Esophagus muscularis mucosa (tissue), 4 donors: ENCODE measurements at regions not wholly inside any gene's neighbourhood (a gene's known extent, or its start where the extent isn't known, plus 50 kb on each side); places are given as distances from the start of the nearest gene placed in this dataset.

ENCODE experiments used
- DNase-seq: peaks from one replicate; pipeline ENCODE4 v3.0.0-alpha.2; 2017; ENCODE audit errors: extremely low spot score
- H3K27ac ChIP-seq, 4 donors: fragments of 200-600 bp; sonication (generic); replicated peaks in 1 of 4; 1 replicate in 3 of 4; 2 replicates in 1 of 4; pipeline ENCODE4 v1.5.1; 2016 to 2019; ENCODE audit warnings: mild to moderate bottlenecking in 1 of 4
- H3K27me3 ChIP-seq, 4 donors: fragments of 200-600 bp; sonication (generic); one replicate each; pipeline versions ENCODE4 v1.5.1 to v1.6.0; 2016 to 2019
- H3K36me3 ChIP-seq, 4 donors: fragments of 200-600 bp; sonication (generic); one replicate each; pipeline ENCODE4 v1.5.1; 2016 to 2019
- H3K4me1 ChIP-seq, 4 donors: fragments of 200-600 bp; sonication (generic); one replicate each; pipeline ENCODE4 v1.5.1; 2016 to 2019
- H3K4me3 ChIP-seq, 4 donors: fragments of 200-600 bp; sonication (generic); 1 replicate in 2 of 4; 2 replicates in 2 of 4; pipeline ENCODE4 v1.5.1; 2016 to 2019; ENCODE audit warnings: mild to moderate bottlenecking in 4 of 4, moderate library complexity in 1 of 4
- H3K9me3 ChIP-seq, 4 donors: fragments of 200-600 bp; sonication (generic); 1 replicate in 3 of 4; 2 replicates in 1 of 4; pipeline ENCODE4 v1.5.1; 2016 to 2019
- EP300 ChIP-seq: sonication (generic); formaldehyde crosslinking; IDR thresholded peaks from one replicate; pipeline ENCODE4 v1.6.1; 2017; ENCODE audit warnings: antibody characterized with exemption
- POLR2A ChIP-seq: fragments of 450-650 bp; IDR thresholded peaks from one replicate; pipeline ENCODE4 v1.6.1; 2017; ENCODE audit warnings: antibody characterized with exemption, moderate library complexity, mild to moderate bottlenecking, low read depth
- POLR2AphosphoS5 ChIP-seq, 2 donors: sonication (generic); formaldehyde crosslinking; IDR thresholded peaks; one replicate each; pipeline ENCODE4 v1.6.1; 2017; ENCODE audit warnings: antibody characterized with exemption in 2 of 2
- WGBS: methylation state at CpG from one replicate; pipeline ENCODE4 v1.1.5; 2018; 5-methylcytosine and 5-hydroxymethylcytosine counted together
- intact Hi-C: fragments of 100-400 bp; cut with DNase I; formaldehyde crosslinking; loops from one replicate; pipeline ENCODE4 v1.15.1; 2023
- TF ChIP-seq, protein P1 (sequence below), 3 experiments: fragments of 200-600 bp in 2 of 3; fragments of 450-650 bp in 1 of 3; sonication (generic) in 2 of 3; IDR thresholded peaks; one replicate each; pipeline ENCODE4 v1.5.1; 2017 to 2019; ENCODE audit warnings: antibody characterized with exemption in 3 of 3, mild to moderate bottlenecking in 2 of 3, moderate library complexity in 1 of 3

DNA sequence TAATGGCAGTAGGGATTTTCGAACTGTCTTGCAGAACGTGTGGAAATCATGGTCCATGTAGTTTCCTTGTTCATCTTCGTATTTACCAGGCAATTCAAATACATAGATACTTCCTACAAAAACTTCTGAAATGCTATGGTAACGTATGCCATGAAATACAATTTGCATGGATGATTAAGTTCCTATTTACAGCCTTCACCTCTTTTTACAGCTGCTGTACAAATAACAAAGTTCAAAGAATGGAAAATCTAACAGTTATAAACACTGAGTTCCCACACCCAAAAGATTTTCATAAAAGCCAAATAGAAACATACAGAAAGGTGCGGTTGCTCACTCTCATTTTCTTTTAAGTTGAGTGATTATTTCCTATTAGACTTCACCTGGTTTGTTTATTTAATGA lies 115.8 kb upstream of the TNFSF11 start:
- Histone ChIP-seq H3K36me3 (no peaks in the 10 kb centered on the region), H3K4me3 (no peak overlapping the region), H3K9me3 (peaks cover 0 to 12% (median 0%) of the 10 kb centered on the region in 4 donors), H3K4me1 (no peaks in the 10 kb centered on the region), H3K27me3 (no peaks in the 10 kb centered on the region), H3K27ac (no peak overlapping the region)
- 79% methylated on average over 5 of the region's 5 CpGs for WGBS
- intact Hi-C loops, result loop anchor here (2.0 kb wide), 1 partner anchor 53 kb away; no protein-coding TSS in a partner anchor
- TF ChIP-seq POLR2A (no peak), EP300 (no peak), POLR2AphosphoS5 (IDR thresholded peaks at IDR 0.05) (no peak)
- TF ChIP-seq, protein P1, sequence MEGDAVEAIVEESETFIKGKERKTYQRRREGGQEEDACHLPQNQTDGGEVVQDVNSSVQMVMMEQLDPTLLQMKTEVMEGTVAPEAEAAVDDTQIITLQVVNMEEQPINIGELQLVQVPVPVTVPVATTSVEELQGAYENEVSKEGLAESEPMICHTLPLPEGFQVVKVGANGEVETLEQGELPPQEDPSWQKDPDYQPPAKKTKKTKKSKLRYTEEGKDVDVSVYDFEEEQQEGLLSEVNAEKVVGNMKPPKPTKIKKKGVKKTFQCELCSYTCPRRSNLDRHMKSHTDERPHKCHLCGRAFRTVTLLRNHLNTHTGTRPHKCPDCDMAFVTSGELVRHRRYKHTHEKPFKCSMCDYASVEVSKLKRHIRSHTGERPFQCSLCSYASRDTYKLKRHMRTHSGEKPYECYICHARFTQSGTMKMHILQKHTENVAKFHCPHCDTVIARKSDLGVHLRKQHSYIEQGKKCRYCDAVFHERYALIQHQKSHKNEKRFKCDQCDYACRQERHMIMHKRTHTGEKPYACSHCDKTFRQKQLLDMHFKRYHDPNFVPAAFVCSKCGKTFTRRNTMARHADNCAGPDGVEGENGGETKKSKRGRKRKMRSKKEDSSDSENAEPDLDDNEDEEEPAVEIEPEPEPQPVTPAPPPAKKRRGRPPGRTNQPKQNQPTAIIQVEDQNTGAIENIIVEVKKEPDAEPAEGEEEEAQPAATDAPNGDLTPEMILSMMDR (IDR thresholded peaks at IDR 0.05), result no peak
- no peak for DNase-seq

DNA sequence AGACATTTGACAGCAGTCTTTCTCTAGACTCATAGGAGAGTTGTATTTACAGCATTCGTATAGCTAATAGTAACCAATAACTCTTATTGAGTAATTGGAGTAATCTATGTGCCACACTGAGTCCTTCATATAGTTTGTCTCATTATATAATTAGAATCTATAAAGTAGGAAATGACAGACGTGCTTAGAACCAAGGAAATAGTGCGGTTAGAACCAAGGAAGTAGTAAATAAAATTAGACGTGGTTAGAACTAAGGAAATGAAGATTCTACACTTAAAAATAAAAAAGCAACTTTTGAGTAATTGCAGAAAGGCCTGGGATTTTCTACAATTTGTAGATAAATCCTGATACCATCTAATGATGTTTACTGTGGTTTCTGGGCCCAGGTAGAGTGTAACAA lies 107.8 kb upstream of the TNFSF11 start:
- H3K4me1 ChIP-seq, result no peaks in the 10 kb centered on the region
- TF ChIP-seq, protein P1 (IDR thresholded peaks at IDR 0.05), result no peak
- no peak for TF ChIP-seq POLR2A
- TF ChIP-seq EP300, result no peak
- TF ChIP-seq POLR2AphosphoS5 (IDR thresholded peaks at IDR 0.05), result no peak
- no peaks in the 10 kb centered on the region for H3K36me3 ChIP-seq
- no peak overlapping the region for H3K27ac ChIP-seq
- intact Hi-C loops, result no loop called here
- peaks cover 0 to 10% (median 3%) of the 10 kb centered on the region in 4 donors for H3K9me3 ChIP-seq
- DNase-seq, result no peak
- H3K27me3 ChIP-seq, result no peaks in the 10 kb centered on the region
- 55% methylated on average over 4 of the region's 4 CpGs for WGBS
- no peak overlapping the region for H3K4me3 ChIP-seq

DNA sequence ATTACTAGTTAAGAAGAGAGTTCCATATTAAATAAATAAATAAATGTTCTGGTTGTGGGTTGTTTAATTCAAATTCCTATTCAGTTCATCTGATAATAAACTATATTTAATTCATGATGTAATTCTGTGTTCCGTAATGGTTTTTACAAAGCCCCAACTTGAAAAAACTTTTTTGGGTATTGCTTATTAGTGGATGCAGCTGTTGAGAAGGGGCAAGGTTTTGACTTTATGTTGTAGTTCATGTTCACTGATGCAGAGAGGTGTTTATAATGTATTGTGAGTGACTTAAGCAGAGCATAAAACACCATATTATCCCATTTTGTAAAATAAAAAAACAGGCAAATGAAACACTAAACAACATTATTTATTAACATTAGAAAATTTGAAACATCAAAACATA lies 107.3 kb upstream of the TNFSF11 start:
- Histone ChIP-seq H3K9me3 (peaks cover 0 to 7% (median 3%) of the 10 kb centered on the region in 4 donors), H3K27ac (no peak overlapping the region), H3K4me3 (no peak overlapping the region), H3K36me3 (no peaks in the 10 kb centered on the region), H3K27me3 (no peaks in the 10 kb centered on the region), H3K4me1 (no peaks in the 10 kb centered on the region)
- intact Hi-C loops, result no loop called here
- 86% methylated on average over 1 of the region's 1 CpG for WGBS
- TF ChIP-seq EP300 (no peak), POLR2AphosphoS5 (IDR thresholded peaks at IDR 0.05) (no peak), POLR2A (no peak)
- DNase-seq, result no peak

DNA sequence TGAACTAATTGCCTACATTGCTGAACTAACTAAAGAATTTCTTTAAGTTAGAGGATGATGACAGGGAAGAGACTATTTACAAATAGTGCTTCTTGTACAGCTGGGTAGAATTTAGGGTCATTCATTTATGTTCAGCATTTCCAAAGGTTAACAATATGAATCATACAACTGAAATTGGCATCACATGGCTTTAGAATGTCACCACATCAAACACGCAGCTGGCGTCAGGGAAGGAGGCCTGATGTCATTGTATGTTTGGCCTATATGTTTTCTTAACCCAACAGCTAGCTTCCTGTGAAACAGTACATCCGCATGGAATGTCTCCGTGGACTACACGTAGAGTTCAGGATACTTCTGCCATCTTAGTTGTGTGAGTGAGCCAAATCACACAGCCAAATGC lies 99.0 kb upstream of the TNFSF11 start:
- no peak for TF ChIP-seq EP300
- no peak for TF ChIP-seq POLR2A
- TF ChIP-seq, protein P1 (IDR thresholded peaks at IDR 0.05), result no peak
- no peak for TF ChIP-seq POLR2AphosphoS5 (IDR thresholded peaks at IDR 0.05)
- WGBS, result 86% methylated on average over 5 of the region's 5 CpGs
- no peaks in the 10 kb centered on the region for H3K36me3 ChIP-seq
- H3K4me3 ChIP-seq, result no peak overlapping the region
- no peaks in the 10 kb centered on the region for H3K4me1 ChIP-seq
- no peak overlapping the region for H3K27ac ChIP-seq
- intact Hi-C loops, result no loop called here
- no peaks in the 10 kb centered on the region for H3K9me3 ChIP-seq
- no peak for DNase-seq
- H3K27me3 ChIP-seq, result no peaks in the 10 kb centered on the region

DNA sequence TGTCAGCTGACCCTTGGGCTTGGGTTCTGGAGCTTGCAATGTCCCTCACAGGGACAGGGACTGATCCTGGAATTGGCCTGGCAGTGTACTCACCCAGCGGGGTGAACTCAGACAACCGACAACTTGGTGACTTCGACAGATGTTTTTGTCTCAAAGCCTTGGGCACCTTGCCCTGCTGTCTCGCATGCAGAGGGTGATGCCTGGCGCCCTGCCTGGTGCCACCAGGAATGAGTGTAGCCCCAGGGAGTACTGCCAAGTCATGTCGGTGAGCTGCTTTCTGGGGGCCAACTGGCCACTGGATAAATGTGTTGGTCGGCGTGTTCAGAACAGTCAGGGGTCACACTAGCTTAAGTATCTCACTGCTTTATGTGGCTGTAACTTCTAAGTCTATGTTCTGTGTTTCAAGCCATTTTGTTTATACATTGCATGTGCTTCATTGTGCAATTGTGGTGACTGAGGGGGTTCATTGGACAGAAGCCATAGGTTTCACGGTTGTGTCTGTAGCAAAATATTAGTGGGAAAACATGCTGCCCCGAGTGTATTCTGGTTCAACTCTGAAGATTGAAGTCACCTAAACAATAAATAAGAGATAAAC lies 96.3 kb upstream of the TNFSF11 start:
- no peak overlapping the region for H3K4me3 ChIP-seq
- H3K36me3 ChIP-seq, result no peaks in the 10 kb centered on the region
- H3K27me3 ChIP-seq, result no peaks in the 10 kb centered on the region
- no peaks in the 10 kb centered on the region for H3K4me1 ChIP-seq
- H3K9me3 ChIP-seq, result no peaks in the 10 kb centered on the region
- TF ChIP-seq POLR2AphosphoS5 (IDR thresholded peaks at IDR 0.05) (no peak), POLR2A (no peak), EP300 (no peak)
- TF ChIP-seq, protein P1 (IDR thresholded peaks at IDR 0.05), result no peak
- intact Hi-C loops, result no loop called here
- DNase-seq, result no peak
- 80% methylated on average over 8 of the region's 10 CpGs for WGBS
- H3K27ac ChIP-seq, result no peak overlapping the region
